A549 (cell line): ENCODE measurements at regions not wholly inside any gene's neighbourhood (a gene's known extent, or its start where the extent isn't known, plus 50 kb on each side); places are given as distances from the start of the nearest gene placed in this dataset.

Experiments
- CBX2 ChIP-seq: fragments of 200-600 bp; sonication (generic); IDR thresholded peaks from 2 replicates; pipeline ENCODE4 v1.6.1; 2016; ENCODE audit warnings: low read depth, mild to moderate bottlenecking, borderline replicate concordance
- CBX8 ChIP-seq: fragments of 200-600 bp; sonication (generic); IDR thresholded peaks from 2 replicates; pipeline ENCODE4 v1.6.1; 2016
- CTCF ChIP-seq: fragments of >200 bp; sonication (Bioruptor Twin); formaldehyde crosslinking; IDR thresholded peaks from 3 replicates; pipeline ENCODE4 v1.5.1; 2016
- EP300 ChIP-seq, 2 experiments: fragments of >200 bp; sonication (Bioruptor Twin); formaldehyde crosslinking; IDR thresholded peaks; 2 replicates in 1 of 2; 3 replicates in 1 of 2; pipeline ENCODE4 v1.6.1; 2016 to 2017
- JUNB ChIP-seq: fragments of >200 bp; sonication (Bioruptor Twin); formaldehyde crosslinking; IDR thresholded peaks from 2 replicates; pipeline ENCODE4 v1.6.1; 2016
- MAFK ChIP-seq: fragments of 450-650 bp; IDR thresholded peaks from 2 replicates; pipeline ENCODE4 v1.6.1; 2014; ENCODE audit not compliant: partially characterized antibody
- POLR2A ChIP-seq: IDR thresholded peaks from 2 replicates; pipeline ENCODE4 v1.6.1; 2012; ENCODE audit warnings: mild to moderate bottlenecking, low read length
- REST ChIP-seq: fragments of 200-600 bp; sonication (generic); IDR thresholded peaks from 2 replicates; pipeline ENCODE4 v1.6.1; 2016; ENCODE audit warnings: antibody characterized with exemption, mild to moderate bottlenecking, moderate library complexity
- ZFP36 ChIP-seq: fragments of 450-650 bp; IDR thresholded peaks from 2 replicates; pipeline ENCODE4 v1.6.1; 2014; ENCODE audit warnings: borderline replicate concordance; ENCODE audit not compliant: partially characterized antibody

GRCh38 chr2:221195829-221196228, 376.3 kb downstream of the EPHA4 start:
- TF ChIP-seq EP300 (IDR thresholded peaks at IDR 0.05) (no peak), ZFP36 (no peak), CBX2 (no peak), CTCF (no peak), MAFK (no peak), JUNB (no peak), POLR2A (no peak), CBX8 (no peak), REST (no peak)
